Posterior cingulate gyrus (tissue), 11 donors: ENCODE measurements at regions not wholly inside any gene's neighbourhood (a gene's known extent, or its start where the extent isn't known, plus 50 kb on each side); places are given as distances from the start of the nearest gene placed in this dataset.
"Not testable (repeated sequence)": the region's sequence is repeated elsewhere in the genome, so short reads cannot be mapped to it uniquely, and the experiment has no call there.

Experiments used
- DNase-seq, 10 donors: peaks; one replicate each; pipeline versions ENCODE4 v3.0.0 to v3.0.0-alpha.2; 2020 to 2021; ENCODE audit warnings: mixed read lengths in 3 of 10
- intact Hi-C: fragments of 100-400 bp; cut with DNase I; formaldehyde crosslinking; loops from one replicate; pipeline ENCODE4 v1.15.1; 2023

- no peak for DNase-seq
- intact Hi-C loops = no loop called here
Observed at GRCh38 chr4:116197317-116197809, 888.0 kb downstream of the TRAM1L1 start.

GRCh38 chr4:116183241-116183640 is 902.1 kb downstream of the TRAM1L1 start:
- DNase-seq = no peak
- intact Hi-C loops = no loop called here

GRCh38 chr4:116180157-116180601 is 905.2 kb downstream of the TRAM1L1 start:
- DNase-seq = no peak
- intact Hi-C loops = no loop called here

GRCh38 chr4:116151371-116151770 is 934.0 kb downstream of the TRAM1L1 start:
- intact Hi-C loops, DNase-seq: not testable (repeated sequence)

- intact Hi-C loops = no loop called here
- no peak for DNase-seq
Observed at GRCh38 chr4:116150152-116150551, 935.2 kb downstream of the TRAM1L1 start.

- intact Hi-C loops = no loop called here
- DNase-seq = no peak
Observed at GRCh38 chr4:116143198-116143597, 942.2 kb downstream of the TRAM1L1 start.

- intact Hi-C loops = no loop called here
- DNase-seq = no peak
Observed at GRCh38 chr4:116132946-116133345, 952.4 kb downstream of the TRAM1L1 start.

GRCh38 chr4:116126794-116127193 is 958.6 kb downstream of the TRAM1L1 start:
- intact Hi-C loops = no loop called here
- DNase-seq = no peak

GRCh38 chr4:116122124-116122523 is 963.3 kb downstream of the TRAM1L1 start:
- peak in 1 of 10 donors; percentile 7 for DNase-seq
- intact Hi-C loops = no loop called here

GRCh38 chr4:116118221-116118620 is 967.2 kb downstream of the TRAM1L1 start:
- DNase-seq = no peak

GRCh38 chr4:116112861-116113260 is 972.5 kb downstream of the TRAM1L1 start:
- intact Hi-C loops, DNase-seq: not testable (repeated sequence)

More at GRCh38 chr4:116118221-116118620, 967.2 kb downstream of the TRAM1L1 start:
- intact Hi-C loops = no loop called here

- DNase-seq = no peak
- intact Hi-C loops = no loop called here
Observed at GRCh38 chr4:116110713-116111112, 974.7 kb downstream of the TRAM1L1 start.

GRCh38 chr4:116108606-116109005 is 976.8 kb downstream of the TRAM1L1 start:
- intact Hi-C loops = no loop called here
- no peak for DNase-seq

- intact Hi-C loops = no loop called here
- DNase-seq = no peak
Observed at GRCh38 chr4:116101321-116101720, 984.1 kb downstream of the TRAM1L1 start.

- intact Hi-C loops = no loop called here
- no peak for DNase-seq
Observed at GRCh38 chr4:116099596-116099995, 985.8 kb downstream of the TRAM1L1 start.

- intact Hi-C loops, DNase-seq: not testable (repeated sequence)
Observed at GRCh38 chr4:116097353-116097752, 983.9 kb upstream of the NDST4 start.

- intact Hi-C loops = no loop called here
- DNase-seq = no peak
Observed at GRCh38 chr4:116092961-116093360, 979.5 kb upstream of the NDST4 start.

- intact Hi-C loops = no loop called here
- DNase-seq = no peak
Observed at GRCh38 chr4:116088771-116089170, 975.4 kb upstream of the NDST4 start.

GRCh38 chr4:116082808-116083366 is 969.5 kb upstream of the NDST4 start:
- intact Hi-C loops = no loop called here

GRCh38 chr4:116073051-116073450 is 959.6 kb upstream of the NDST4 start:
- no peak for DNase-seq
- intact Hi-C loops = no loop called here

More at GRCh38 chr4:116082808-116083366, 969.5 kb upstream of the NDST4 start:
- DNase-seq = no peak

- intact Hi-C loops = no loop called here
- DNase-seq = no peak
Observed at GRCh38 chr4:116070283-116070682, 956.9 kb upstream of the NDST4 start.

GRCh38 chr4:116066711-116067245 is 953.4 kb upstream of the NDST4 start:
- intact Hi-C loops = no loop called here
- peak in 2 of 10 donors; percentile 21 to 67 for DNase-seq
